ENCODE measurements at regions not wholly inside any gene's neighbourhood (a gene's known extent, or its start where the extent isn't known, plus 50 kb on each side); places are given as distances from the start of the nearest gene placed in this dataset.
A peak's percentile ranks its signal among the peaks of the same experiment; 100 is the strongest.

- H3K4me3 ChIP-seq (ENCODE audit: low read depth, low read length), result no peak overlapping the region
- no peak for DNase-seq (ENCODE audit: low read depth)
- no peak for TF ChIP-seq CTCF (IDR thresholded peaks at IDR 0.05; ENCODE audit: insufficient read depth, low read length)
These were observed 69.3 kb downstream of the ISOC1 start for GRCh38 chr5:129163810-129164378.

GRCh38 chr5:129170050-129170449 is 75.5 kb downstream of the ISOC1 start:
- no peak for TF ChIP-seq CTCF (IDR thresholded peaks at IDR 0.05; ENCODE audit: insufficient read depth, low read length)

GRCh38 chr5:129171194-129171944 is 76.8 kb downstream of the ISOC1 start:
- no peak overlapping the region for H3K4me3 ChIP-seq (ENCODE audit: low read depth, low read length)
- TF ChIP-seq CTCF (IDR thresholded peaks at IDR 0.05; ENCODE audit: insufficient read depth, low read length), result no peak
- DNase-seq (ENCODE audit: low read depth), result peak; percentile 17

More at GRCh38 chr5:129170050-129170449, 75.5 kb downstream of the ISOC1 start:
- H3K4me3 ChIP-seq (ENCODE audit: low read depth, low read length), result no peak overlapping the region
- DNase-seq (ENCODE audit: low read depth), result no peak

- peak; percentile 71 for DNase-seq (ENCODE audit: low read depth)
- H3K4me3 ChIP-seq (ENCODE audit: low read depth, low read length), result no peak overlapping the region
- TF ChIP-seq CTCF (IDR thresholded peaks at IDR 0.05; ENCODE audit: insufficient read depth, low read length), result peak; percentile 30
These were observed 78.0 kb downstream of the ISOC1 start for GRCh38 chr5:129172580-129172979.

GRCh38 chr5:129173771-129174170 is 79.2 kb downstream of the ISOC1 start:
- DNase-seq (ENCODE audit: low read depth), result no peak
- no peak overlapping the region for H3K4me3 ChIP-seq (ENCODE audit: low read depth, low read length)
- TF ChIP-seq CTCF (IDR thresholded peaks at IDR 0.05; ENCODE audit: insufficient read depth, low read length), result no peak

GRCh38 chr5:129174480-129174879 is 79.9 kb downstream of the ISOC1 start:
- H3K4me3 ChIP-seq (ENCODE audit: low read depth, low read length), result no peak overlapping the region
- no peak for TF ChIP-seq CTCF (IDR thresholded peaks at IDR 0.05; ENCODE audit: insufficient read depth, low read length)
- DNase-seq (ENCODE audit: low read depth), result no peak
